HT-29 (cell line): ENCODE measurements at regions not wholly inside any gene's neighbourhood (a gene's known extent, or its start where the extent isn't known, plus 50 kb on each side); places are given as distances from the start of the nearest gene placed in this dataset.
"Not testable (repeated sequence)": the region's sequence is repeated elsewhere in the genome, so short reads cannot be mapped to it uniquely, and the experiment has no call there.

Experiments used
- DNase-seq: peaks from one replicate; pipeline ENCODE4 v3.0.0-alpha.2; 2015; ENCODE audit warnings: low spot score

- no peak for DNase-seq
These were observed 318.9 kb upstream of the DPPA4 start for GRCh38 chr3:109656225-109656624.

GRCh38 chr3:109678600-109678999 is 341.3 kb upstream of the DPPA4 start:
- DNase-seq = peak; percentile 61

- DNase-seq = no peak
These were observed 342.3 kb upstream of the DPPA4 start for GRCh38 chr3:109679664-109680063.

- DNase-seq = no peak
These were observed 346.4 kb upstream of the DPPA4 start for GRCh38 chr3:109683746-109684145.

GRCh38 chr3:109685084-109686079 is 348.0 kb upstream of the DPPA4 start:
- DNase-seq = peak; percentile 85

- no peak for DNase-seq
These were observed 350.3 kb upstream of the DPPA4 start for GRCh38 chr3:109687626-109688025.

- peak; percentile 17 for DNase-seq
These were observed 359.6 kb upstream of the DPPA4 start for GRCh38 chr3:109696932-109697331.

- DNase-seq = no peak
These were observed 364.9 kb upstream of the DPPA4 start for GRCh38 chr3:109702252-109702651.

- DNase-seq = no peak
These were observed 365.6 kb upstream of the DPPA4 start for GRCh38 chr3:109702976-109703375.

- DNase-seq = not testable (repeated sequence)
These were observed 367.8 kb upstream of the DPPA4 start for GRCh38 chr3:109705133-109705532.

GRCh38 chr3:109707617-109708016 is 370.3 kb upstream of the DPPA4 start:
- DNase-seq = no peak

GRCh38 chr3:109713288-109713687 is 375.9 kb upstream of the DPPA4 start:
- DNase-seq = no peak

- DNase-seq = no peak
These were observed 378.4 kb upstream of the DPPA4 start for GRCh38 chr3:109715707-109716106.

GRCh38 chr3:109718850-109719249 is 381.5 kb upstream of the DPPA4 start:
- no peak for DNase-seq

GRCh38 chr3:109728861-109729494 is 391.6 kb upstream of the DPPA4 start:
- DNase-seq = no peak

- DNase-seq = peak; percentile 72
These were observed 394.5 kb upstream of the DPPA4 start for GRCh38 chr3:109731639-109732473.

- DNase-seq = no peak
These were observed 406.6 kb upstream of the DPPA4 start for GRCh38 chr3:109743981-109744380.

- DNase-seq = no peak
These were observed 435.2 kb upstream of the DPPA4 start for GRCh38 chr3:109772520-109772919.

GRCh38 chr3:109774108-109774507 is 436.8 kb upstream of the DPPA4 start:
- no peak for DNase-seq

- DNase-seq = no peak
These were observed 446.9 kb upstream of the DPPA4 start for GRCh38 chr3:109784285-109784684.

GRCh38 chr3:109784852-109785631 is 447.7 kb upstream of the DPPA4 start:
- no peak for DNase-seq
